ENCODE measurements at regions not wholly inside any gene's neighbourhood (a gene's known extent, or its start where the extent isn't known, plus 50 kb on each side); places are given as distances from the start of the nearest gene placed in this dataset.

DNA sequence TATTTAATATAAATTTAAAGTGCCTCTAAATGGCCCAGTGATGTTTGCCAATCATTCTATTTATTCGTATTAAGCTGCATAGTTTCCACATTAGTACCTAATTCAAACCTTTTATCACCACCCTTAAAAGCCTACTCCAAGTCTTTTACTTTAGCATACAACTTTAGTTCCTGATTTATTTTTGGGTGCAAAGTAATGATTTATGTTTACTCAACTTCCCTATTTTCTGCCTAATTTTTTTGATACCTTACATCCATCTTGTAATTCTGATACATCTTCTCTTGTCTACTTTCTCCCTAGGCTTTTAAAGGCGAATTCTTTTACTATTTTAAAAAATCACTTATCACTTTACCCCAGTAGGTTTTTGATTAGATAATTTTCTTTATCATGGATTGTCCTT, 2651.1 kb upstream of the PCDH20 start:
- no peak for TF ChIP-seq POLR2AphosphoS5 (IDR thresholded peaks at IDR 0.05; ENCODE audit: low read depth, low read length)
- TF ChIP-seq CTCF (IDR thresholded peaks at IDR 0.05 in 2 of 3, conservative IDR thresholded peaks at IDR 0.05 in 1 of 3; ENCODE audit: borderline replicate concordance in 1 of 3, insufficient read depth in 1 of 3, low read depth in 2 of 3, low read length in 2 of 3), result no peak
- TF ChIP-seq EZH2phosphoT487 (IDR thresholded peaks at IDR 0.05; ENCODE audit: borderline replicate concordance), result no peak
- TF ChIP-seq YY1 (IDR thresholded peaks at IDR 0.05; ENCODE audit: extremely low read depth, insufficient replicate concordance, low read depth, low read length), result no peak
- TF ChIP-seq, protein P1, sequence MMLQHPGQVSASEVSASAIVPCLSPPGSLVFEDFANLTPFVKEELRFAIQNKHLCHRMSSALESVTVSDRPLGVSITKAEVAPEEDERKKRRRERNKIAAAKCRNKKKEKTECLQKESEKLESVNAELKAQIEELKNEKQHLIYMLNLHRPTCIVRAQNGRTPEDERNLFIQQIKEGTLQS (IDR thresholded peaks at IDR 0.05), result no peak
- no peak for TF ChIP-seq POLR2A (IDR thresholded peaks at IDR 0.05; ENCODE audit: borderline replicate concordance, extremely low read depth, insufficient read depth, insufficient read length)
- no peak for TF ChIP-seq RAD21 (IDR thresholded peaks at IDR 0.05; ENCODE audit: low read depth)

Data from HCT116 (cell line).